ENCODE measurements at regions not wholly inside any gene's neighbourhood (a gene's known extent, or its start where the extent isn't known, plus 50 kb on each side); places are given as distances from the start of the nearest gene placed in this dataset.

DNA sequence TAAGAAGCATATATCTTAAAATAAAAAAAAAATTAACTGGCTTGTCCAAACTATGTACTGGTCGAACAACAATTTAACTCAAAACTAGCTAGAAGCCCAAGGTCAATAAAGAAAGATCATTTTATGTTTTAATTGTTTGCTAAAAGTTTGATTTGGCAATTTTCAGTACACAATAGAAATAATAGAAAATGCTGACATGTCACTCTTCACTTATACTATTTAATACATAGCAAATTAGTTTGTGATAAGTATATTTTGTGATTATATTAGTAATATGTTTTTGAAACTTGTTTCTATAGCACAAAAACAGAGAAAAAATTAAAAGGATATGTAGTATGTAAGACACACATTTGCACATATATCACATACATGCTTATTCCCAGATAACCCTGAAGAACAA lies 1938.6 kb upstream of the PIK3C3 start:
- no peak overlapping the region for H3K27ac ChIP-seq (ENCODE audit: low read depth in 1 of 2, low read length in 1 of 2)
- H3K4me3 ChIP-seq (ENCODE audit: low read length in 2 of 2), result no peak overlapping the region
- no peaks in the 10 kb centered on the region for H3K9me3 ChIP-seq (ENCODE audit: control insufficient read depth in 2 of 2, insufficient read depth in 1 of 2, low read length in 1 of 2)
- 87% methylated on average over 1 of the region's 1 CpG for WGBS
- DNase-seq (ENCODE audit: low read depth in 6 of 9, low spot score in 9 of 9), result no peak
- H3K36me3 ChIP-seq (ENCODE audit: control insufficient read depth in 2 of 2, insufficient read depth in 2 of 2, low read length in 1 of 2), result no peaks in the 10 kb centered on the region
- H3K27me3 ChIP-seq (ENCODE audit: control insufficient read depth in 2 of 2, insufficient read depth in 1 of 2, low read length in 1 of 2), result no peaks in the 10 kb centered on the region
- H3K4me1 ChIP-seq (ENCODE audit: control insufficient read depth in 2 of 2, insufficient read depth in 2 of 2, low read length in 2 of 2), result no peaks in the 10 kb centered on the region

- Histone ChIP-seq H3K9me3 (ENCODE audit: control insufficient read depth in 2 of 2, insufficient read depth in 1 of 2, low read length in 1 of 2) (no peaks in the 10 kb centered on the region), H3K27me3 (ENCODE audit: control insufficient read depth in 2 of 2, insufficient read depth in 1 of 2, low read length in 1 of 2) (no peaks in the 10 kb centered on the region), H3K36me3 (ENCODE audit: control insufficient read depth in 2 of 2, insufficient read depth in 2 of 2, low read length in 1 of 2) (no peaks in the 10 kb centered on the region), H3K4me3 (ENCODE audit: low read length in 2 of 2) (no peak overlapping the region), H3K4me1 (ENCODE audit: control insufficient read depth in 2 of 2, insufficient read depth in 2 of 2, low read length in 2 of 2) (no peaks in the 10 kb centered on the region), H3K27ac (ENCODE audit: low read depth in 1 of 2, low read length in 1 of 2) (no peak overlapping the region)
- no peak for DNase-seq (ENCODE audit: low read depth in 6 of 9, low spot score in 9 of 9)
Observed at GRCh38 chr18:40013001-40013609, 1941.9 kb upstream of the PIK3C3 start.

DNA sequence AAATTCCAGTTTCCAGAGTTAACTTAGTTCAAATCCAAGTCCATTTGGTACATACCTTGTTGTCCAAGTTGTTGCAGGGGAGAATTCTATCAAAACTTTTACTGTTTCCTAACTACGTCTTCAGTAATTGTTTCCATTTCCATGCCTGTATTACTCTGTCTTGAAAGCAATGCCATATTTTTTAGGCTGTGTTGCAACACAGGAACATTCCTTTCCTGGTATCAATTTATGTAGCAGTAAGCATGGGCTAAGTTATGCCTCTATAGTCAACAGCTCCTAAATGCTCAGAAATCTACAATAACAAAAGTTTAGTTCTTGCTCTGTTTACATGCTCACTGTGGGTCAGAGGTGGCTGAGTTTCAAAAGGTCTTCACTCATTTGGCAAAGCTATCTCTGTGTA lies 1943.8 kb upstream of the PIK3C3 start:
- WGBS, result 93% methylated on average over 1 of the region's 1 CpG
- Histone ChIP-seq H3K27me3 (ENCODE audit: control insufficient read depth in 2 of 2, insufficient read depth in 1 of 2, low read length in 1 of 2) (no peaks in the 10 kb centered on the region), H3K36me3 (ENCODE audit: control insufficient read depth in 2 of 2, insufficient read depth in 2 of 2, low read length in 1 of 2) (no peaks in the 10 kb centered on the region), H3K9me3 (ENCODE audit: control insufficient read depth in 2 of 2, insufficient read depth in 1 of 2, low read length in 1 of 2) (no peaks in the 10 kb centered on the region), H3K4me3 (ENCODE audit: low read length in 2 of 2) (no peak overlapping the region), H3K4me1 (ENCODE audit: control insufficient read depth in 2 of 2, insufficient read depth in 2 of 2, low read length in 2 of 2) (no peaks in the 10 kb centered on the region), H3K27ac (ENCODE audit: low read depth in 1 of 2, low read length in 1 of 2) (no peak overlapping the region)
- DNase-seq (ENCODE audit: low read depth in 6 of 9, low spot score in 9 of 9), result no peak

GRCh38 chr18:40006634-40007033 lies 1948.4 kb upstream of the PIK3C3 start:
- Histone ChIP-seq H3K4me1 (ENCODE audit: control insufficient read depth in 2 of 2, insufficient read depth in 2 of 2, low read length in 2 of 2) (no peaks in the 10 kb centered on the region), H3K36me3 (ENCODE audit: control insufficient read depth in 2 of 2, insufficient read depth in 2 of 2, low read length in 1 of 2) (no peaks in the 10 kb centered on the region), H3K27me3 (ENCODE audit: control insufficient read depth in 2 of 2, insufficient read depth in 1 of 2, low read length in 1 of 2) (no peaks in the 10 kb centered on the region), H3K27ac (ENCODE audit: low read depth in 1 of 2, low read length in 1 of 2) (no peak overlapping the region), H3K9me3 (ENCODE audit: control insufficient read depth in 2 of 2, insufficient read depth in 1 of 2, low read length in 1 of 2) (no peaks in the 10 kb centered on the region), H3K4me3 (ENCODE audit: low read length in 2 of 2) (no peak overlapping the region)
- 78% methylated on average over 4 of the region's 4 CpGs for WGBS
- no peak for DNase-seq (ENCODE audit: low read depth in 6 of 9, low spot score in 9 of 9)

GRCh38 chr18:40004246-40004645 lies 1950.8 kb upstream of the PIK3C3 start:
- Histone ChIP-seq H3K9me3 (ENCODE audit: control insufficient read depth in 2 of 2, insufficient read depth in 1 of 2, low read length in 1 of 2) (no peaks in the 10 kb centered on the region), H3K4me1 (ENCODE audit: control insufficient read depth in 2 of 2, insufficient read depth in 2 of 2, low read length in 2 of 2) (no peaks in the 10 kb centered on the region), H3K27ac (ENCODE audit: low read depth in 1 of 2, low read length in 1 of 2) (no peak overlapping the region), H3K27me3 (ENCODE audit: control insufficient read depth in 2 of 2, insufficient read depth in 1 of 2, low read length in 1 of 2) (no peaks in the 10 kb centered on the region), H3K36me3 (ENCODE audit: control insufficient read depth in 2 of 2, insufficient read depth in 2 of 2, low read length in 1 of 2) (no peaks in the 10 kb centered on the region), H3K4me3 (ENCODE audit: low read length in 2 of 2) (no peak overlapping the region)
- WGBS, result 90% methylated on average over 3 of the region's 3 CpGs
- DNase-seq (ENCODE audit: low read depth in 6 of 9, low spot score in 9 of 9), result no peak

DNA sequence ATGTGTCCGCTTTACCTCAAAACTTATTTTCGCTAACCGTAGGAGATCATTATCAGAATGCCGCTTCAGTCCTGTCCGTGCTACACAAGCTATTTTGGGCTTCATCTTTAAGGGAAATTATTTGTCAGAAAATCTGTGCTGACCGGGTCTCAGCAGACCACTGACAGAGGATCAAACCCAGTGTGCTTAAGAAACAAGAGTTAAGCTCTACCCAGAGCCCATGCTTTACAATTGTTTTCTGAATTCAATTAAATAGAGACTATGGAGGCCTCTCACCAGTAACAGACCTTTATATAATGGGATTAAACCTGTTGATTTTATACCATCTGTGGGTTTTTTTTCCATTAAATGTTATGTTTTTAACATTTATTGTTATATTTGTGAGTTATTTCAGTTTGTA lies 1956.7 kb upstream of the PIK3C3 start:
- no peaks in the 10 kb centered on the region for H3K27me3 ChIP-seq (ENCODE audit: control insufficient read depth in 2 of 2, insufficient read depth in 1 of 2, low read length in 1 of 2)
- H3K4me1 ChIP-seq (ENCODE audit: control insufficient read depth in 2 of 2, insufficient read depth in 2 of 2, low read length in 2 of 2), result no peaks in the 10 kb centered on the region
- WGBS, result 96% methylated on average over 6 of the region's 6 CpGs
- no peak overlapping the region for H3K4me3 ChIP-seq (ENCODE audit: low read length in 2 of 2)
- no peaks in the 10 kb centered on the region for H3K9me3 ChIP-seq (ENCODE audit: control insufficient read depth in 2 of 2, insufficient read depth in 1 of 2, low read length in 1 of 2)
- no peaks in the 10 kb centered on the region for H3K36me3 ChIP-seq (ENCODE audit: control insufficient read depth in 2 of 2, insufficient read depth in 2 of 2, low read length in 1 of 2)
- DNase-seq (ENCODE audit: low read depth in 6 of 9, low spot score in 9 of 9), result no peak
- no peak overlapping the region for H3K27ac ChIP-seq (ENCODE audit: low read depth in 1 of 2, low read length in 1 of 2)

- WGBS, result 93% methylated on average over 2 of the region's 2 CpGs
- Histone ChIP-seq H3K36me3 (ENCODE audit: control insufficient read depth in 2 of 2, insufficient read depth in 2 of 2, low read length in 1 of 2) (no peaks in the 10 kb centered on the region), H3K27ac (ENCODE audit: low read depth in 1 of 2, low read length in 1 of 2) (no peak overlapping the region), H3K4me1 (ENCODE audit: control insufficient read depth in 2 of 2, insufficient read depth in 2 of 2, low read length in 2 of 2) (no peaks in the 10 kb centered on the region), H3K27me3 (ENCODE audit: control insufficient read depth in 2 of 2, insufficient read depth in 1 of 2, low read length in 1 of 2) (no peaks in the 10 kb centered on the region), H3K4me3 (ENCODE audit: low read length in 2 of 2) (no peak overlapping the region), H3K9me3 (ENCODE audit: control insufficient read depth in 2 of 2, insufficient read depth in 1 of 2, low read length in 1 of 2) (no peaks in the 10 kb centered on the region)
- DNase-seq (ENCODE audit: low read depth in 6 of 9, low spot score in 9 of 9), result no peak
Observed at GRCh38 chr18:39994498-39994897, 1960.5 kb upstream of the PIK3C3 start.

GRCh38 chr18:39991696-39992265 lies 1963.3 kb upstream of the PIK3C3 start:
- no peak for DNase-seq (ENCODE audit: low read depth in 6 of 9, low spot score in 9 of 9)
- H3K4me3 ChIP-seq (ENCODE audit: low read length in 2 of 2), result no peak overlapping the region
- H3K4me1 ChIP-seq (ENCODE audit: control insufficient read depth in 2 of 2, insufficient read depth in 2 of 2, low read length in 2 of 2), result no peaks in the 10 kb centered on the region
- H3K36me3 ChIP-seq (ENCODE audit: control insufficient read depth in 2 of 2, insufficient read depth in 2 of 2, low read length in 1 of 2), result no peaks in the 10 kb centered on the region
- no peaks in the 10 kb centered on the region for H3K9me3 ChIP-seq (ENCODE audit: control insufficient read depth in 2 of 2, insufficient read depth in 1 of 2, low read length in 1 of 2)
- no peaks in the 10 kb centered on the region for H3K27me3 ChIP-seq (ENCODE audit: control insufficient read depth in 2 of 2, insufficient read depth in 1 of 2, low read length in 1 of 2)
- 89% methylated on average over 6 of the region's 6 CpGs for WGBS
- no peak overlapping the region for H3K27ac ChIP-seq (ENCODE audit: low read depth in 1 of 2, low read length in 1 of 2)

DNA sequence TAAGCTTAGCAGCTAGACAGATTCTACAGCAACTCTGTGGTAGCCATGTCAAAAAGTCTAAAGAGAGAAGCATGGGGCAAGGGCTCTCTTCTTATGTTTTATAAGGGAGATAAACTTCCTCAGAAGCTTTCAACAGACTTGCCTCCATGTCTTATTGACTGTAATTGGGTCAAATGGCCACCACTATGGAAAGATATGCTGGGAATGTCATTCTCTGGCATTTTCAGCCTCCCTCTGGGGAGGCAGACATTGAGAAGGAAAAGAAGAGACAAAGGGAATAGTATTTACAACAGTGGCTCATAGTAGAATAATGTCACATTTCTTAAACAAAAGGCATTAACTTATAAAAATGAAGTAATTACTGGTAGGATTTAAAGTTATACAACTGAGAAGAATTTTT lies 1964.5 kb upstream of the PIK3C3 start:
- Histone ChIP-seq H3K4me1 (ENCODE audit: control insufficient read depth in 2 of 2, insufficient read depth in 2 of 2, low read length in 2 of 2) (no peaks in the 10 kb centered on the region), H3K27me3 (ENCODE audit: control insufficient read depth in 2 of 2, insufficient read depth in 1 of 2, low read length in 1 of 2) (no peaks in the 10 kb centered on the region), H3K36me3 (ENCODE audit: control insufficient read depth in 2 of 2, insufficient read depth in 2 of 2, low read length in 1 of 2) (no peaks in the 10 kb centered on the region), H3K4me3 (ENCODE audit: low read length in 2 of 2) (no peak overlapping the region), H3K27ac (ENCODE audit: low read depth in 1 of 2, low read length in 1 of 2) (no peak overlapping the region), H3K9me3 (ENCODE audit: control insufficient read depth in 2 of 2, insufficient read depth in 1 of 2, low read length in 1 of 2) (no peaks in the 10 kb centered on the region)
- DNase-seq (ENCODE audit: low read depth in 6 of 9, low spot score in 9 of 9), result no peak

- WGBS, result 98% methylated on average over 9 of the region's 9 CpGs
- H3K36me3 ChIP-seq (ENCODE audit: control insufficient read depth in 2 of 2, insufficient read depth in 2 of 2, low read length in 1 of 2), result no peaks in the 10 kb centered on the region
- no peaks in the 10 kb centered on the region for H3K9me3 ChIP-seq (ENCODE audit: control insufficient read depth in 2 of 2, insufficient read depth in 1 of 2, low read length in 1 of 2)
- H3K27me3 ChIP-seq (ENCODE audit: control insufficient read depth in 2 of 2, insufficient read depth in 1 of 2, low read length in 1 of 2), result no peaks in the 10 kb centered on the region
- no peaks in the 10 kb centered on the region for H3K4me1 ChIP-seq (ENCODE audit: control insufficient read depth in 2 of 2, insufficient read depth in 2 of 2, low read length in 2 of 2)
- H3K27ac ChIP-seq (ENCODE audit: low read depth in 1 of 2, low read length in 1 of 2), result no peak overlapping the region
- H3K4me3 ChIP-seq (ENCODE audit: low read length in 2 of 2), result no peak overlapping the region
- no peak for DNase-seq (ENCODE audit: low read depth in 6 of 9, low spot score in 9 of 9)
Observed at GRCh38 chr18:39976771-39977170, 1978.3 kb upstream of the PIK3C3 start.

All from thymus (tissue), 11 donors.